K562 (cell line): ENCODE measurements at regions not wholly inside any gene's neighbourhood (a gene's known extent, or its start where the extent isn't known, plus 50 kb on each side); places are given as distances from the start of the nearest gene placed in this dataset.

Source experiments
- ATAC-seq: fragments of 200-7000 bp; cut with Tn5 transposase; 3 replicates; pipeline ENCODE4 v1.9.1; 2020; ENCODE audit warnings: moderate library complexity
- BruUV-seq: library from RNA; stranded (reverse); fragments of 400-500 nt; replicated peaks from 2 replicates; lab custom pipeline; 2021; lab: Mats Ljungman, UMichigan
- CTCF ChIA-PET: fragments of 300-600 bp; formaldehyde crosslinking; extraction: SDS; loops from one replicate; lab custom pipeline; 2021; ENCODE audit warnings: low intra/inter-chr PET ratio; lab: Yijun Ruan, JAX
- POLR2A ChIA-PET: fragments of 300-600, 350-650 bp; sonication (Branson Sonifier 250); formaldehyde crosslinking; extraction: SDS; loops from one replicate; lab custom pipeline; 2021; ENCODE audit warnings: antibody characterized with exemption, inconsistent platforms; lab: Yijun Ruan, JAX
- DNase-seq, 4 experiments: peaks; one replicate each; pipeline versions ENCODE4 v3.0.0 to v3.0.0-alpha.2; 2011 to 2018; ENCODE audit warnings: low spot score in 3 of 4, mixed read lengths in 3 of 4; ENCODE audit errors: extremely low read depth in 1 of 4
- FAIRE-seq: peaks from 2 replicates; lab custom pipeline; 2011; peaks lifted over from hg19 to GRCh38; lab: Jason Lieb, UNC
- H2AFZ ChIP-seq: 2 replicates; pipeline ENCODE4 v1.6.0; 2011; ENCODE audit warnings: low read depth, low read length, control low read depth, inconsistent platforms
- H3K27ac ChIP-seq: fragments of 200-600 bp; 3 replicates; pipeline ENCODE4 v1.8.0; 2011; ENCODE audit warnings: low read depth, mild to moderate bottlenecking, control low read depth, inconsistent platforms, low read length, moderate library complexity, mixed read lengths; ENCODE audit errors: extremely low read depth
- H3K27me3 ChIP-seq, 2 experiments: fragments of 300-600 bp in 1 of 2; 2 replicates in 1 of 2; 3 replicates in 1 of 2; pipeline versions ENCODE4 v1.6.0 to v1.8.0; 2011; ENCODE audit warnings: inconsistent platforms in 2 of 2, low read length in 2 of 2, mild to moderate bottlenecking in 1 of 2, mixed read lengths in 1 of 2, moderate library complexity in 1 of 2; ENCODE audit not compliant: control insufficient read depth in 2 of 2, insufficient read depth in 2 of 2
- H3K36me3 ChIP-seq: fragments of 300-600 bp; 3 replicates; pipeline ENCODE4 v1.8.0; 2011; ENCODE audit warnings: mild to moderate bottlenecking, low read length, inconsistent platforms; ENCODE audit not compliant: control insufficient read depth, insufficient read depth
- H3K4me1 ChIP-seq, 2 experiments: fragments of 200-600 bp in 1 of 2; replicated peaks in 1 of 2; 2 replicates in 1 of 2; 3 replicates in 1 of 2; pipeline versions ENCODE4 v1.5.1 to v1.8.0; 2011; ENCODE audit warnings: inconsistent platforms in 2 of 2, low read length in 2 of 2, mild to moderate bottlenecking in 1 of 2, mixed read lengths in 1 of 2, moderate library complexity in 1 of 2; ENCODE audit not compliant: control insufficient read depth in 2 of 2, insufficient read depth in 2 of 2
- H3K4me2 ChIP-seq: 2 replicates; pipeline ENCODE4 v1.6.1; 2011; ENCODE audit warnings: low read length, control low read depth, inconsistent platforms, mixed read lengths; ENCODE audit not compliant: insufficient read depth
- H3K4me3 ChIP-seq: fragments of 200-600 bp; sonication (generic), shearing (Covaris generic); 2 replicates; pipeline ENCODE4 v1.5.1; 2016; ENCODE audit warnings: control low read depth, inconsistent platforms
- H3K79me2 ChIP-seq: fragments of 200-600 bp; 3 replicates; pipeline ENCODE4 v1.8.0; 2011; ENCODE audit warnings: low read length, inconsistent platforms; ENCODE audit not compliant: control insufficient read depth, insufficient read depth
- H3K9ac ChIP-seq, 2 experiments: 2 replicates each; pipeline versions ENCODE4 v1.6.0 to v1.6.1; 2011; ENCODE audit warnings: low read depth in 2 of 2, low read length in 2 of 2, control low read depth in 1 of 2, inconsistent platforms in 1 of 2, mild to moderate bottlenecking in 1 of 2, mixed read lengths in 1 of 2; ENCODE audit not compliant: insufficient read depth in 1 of 2
- H3K9me1 ChIP-seq: one replicate; pipeline ENCODE4 v1.6.0; 2011; ENCODE audit warnings: inconsistent platforms, mild to moderate bottlenecking, low read length, moderate library complexity; ENCODE audit not compliant: control insufficient read depth, insufficient read depth
- H3K9me3 ChIP-seq: replicated peaks from 2 replicates; pipeline ENCODE4 v1.5.1; 2011; ENCODE audit warnings: low read depth, low read length, inconsistent platforms; ENCODE audit not compliant: control insufficient read depth, insufficient read depth
- H4K20me1 ChIP-seq: replicated peaks from 2 replicates; pipeline ENCODE4 v1.6.1; 2011; ENCODE audit warnings: low read length, inconsistent platforms, mixed read lengths; ENCODE audit not compliant: control insufficient read depth, insufficient read depth
- ATF7 ChIP-seq: fragments of 450-650 bp; IDR thresholded peaks from 2 replicates; pipeline ENCODE4 v1.7.1; 2014; ENCODE audit warnings: mild to moderate bottlenecking, moderate library complexity
- FUS ChIP-seq: fragments of 200-400 bp; formaldehyde crosslinking; optimal IDR thresholded peaks from 2 replicates; pipeline ENCODE3; 2017; ENCODE audit warnings: low read depth, low read length
- NELFE ChIP-seq: IDR thresholded peaks from 2 replicates; pipeline ENCODE4 v1.6.1; 2011; ENCODE audit warnings: mild to moderate bottlenecking; ENCODE audit not compliant: insufficient read depth, insufficient read length
- NR2F6 ChIP-seq: fragments of 450-650 bp; formaldehyde crosslinking; IDR thresholded peaks from 2 replicates; pipeline ENCODE4 v1.4.0; 2020; ENCODE audit warnings: mild to moderate bottlenecking
- SIN3A ChIP-seq, 2 experiments: fragments of 150-350 bp in 1 of 2; IDR thresholded peaks; 2 replicates each; pipeline ENCODE4 v1.6.1; 2011 to 2016; ENCODE audit warnings: borderline replicate concordance in 2 of 2, low read depth in 2 of 2, low read length in 2 of 2, mild to moderate bottlenecking in 2 of 2, moderate library complexity in 2 of 2; ENCODE audit not compliant: control insufficient read depth in 1 of 2
- ZNF12 ChIP-seq: sonication (generic); formaldehyde crosslinking; IDR thresholded peaks from 2 replicates; pipeline ENCODE4 v1.4.0; 2020; ENCODE audit warnings: mild to moderate bottlenecking, missing genetic modification reagents
- ZNF175 ChIP-seq: fragments of 200-800 bp; sonication (Bioruptor generic); IDR thresholded peaks from 2 replicates; pipeline ENCODE4 v1.6.1; 2016; ENCODE audit warnings: low read depth, mild to moderate bottlenecking, missing genetic modification characterization, missing compliant biosample characterization
- ZNF75A ChIP-seq: fragments of 450-650 bp; formaldehyde crosslinking; IDR thresholded peaks from 2 replicates; pipeline ENCODE4 v1.4.0; 2020; ENCODE audit warnings: mild to moderate bottlenecking
- WGBS: fragments of 100-300 bp; shearing (Covaris generic); methylation state at CpG from one replicate; pipeline ENCODE4 v1.1.6; 2016; ENCODE audit warnings: low coverage, mixed read lengths; ENCODE audit not compliant: insufficient coverage; ENCODE audit errors: missing lambda C conversion rate; 5-methylcytosine and 5-hydroxymethylcytosine counted together
- in situ Hi-C: fragments of 300-500 bp; cut with MboI; formaldehyde crosslinking; loops from 4 replicates; pipeline ENCODE4 v1.15.0; 2018; ENCODE audit warnings: inconsistent platforms, mixed read lengths
- intact Hi-C: fragments of 100-400 bp; cut with micrococcal nuclease; formaldehyde crosslinking; loops from 2 replicates; pipeline ENCODE4 v1.14.2; 2022
- TF ChIP-seq, protein P1 (sequence below): conservative IDR thresholded peaks from 2 replicates; pipeline ENCODE4 v1.6.1; 2011; ENCODE audit warnings: low read depth, mild to moderate bottlenecking, low read length; ENCODE audit not compliant: control insufficient read depth
- TF ChIP-seq, protein P2 (sequence below): sonication (generic); formaldehyde crosslinking; IDR thresholded peaks from 2 replicates; pipeline ENCODE4 v1.8.0; 2022; ENCODE audit warnings: mild to moderate bottlenecking, low read depth, missing genetic modification reagents
- TF ChIP-seq, protein P3 (sequence below): fragments of 450-650 bp; IDR thresholded peaks from 2 replicates; pipeline ENCODE4 v1.6.1; 2018; ENCODE audit warnings: mild to moderate bottlenecking, low read depth; ENCODE audit not compliant: partially characterized antibody

DNA sequence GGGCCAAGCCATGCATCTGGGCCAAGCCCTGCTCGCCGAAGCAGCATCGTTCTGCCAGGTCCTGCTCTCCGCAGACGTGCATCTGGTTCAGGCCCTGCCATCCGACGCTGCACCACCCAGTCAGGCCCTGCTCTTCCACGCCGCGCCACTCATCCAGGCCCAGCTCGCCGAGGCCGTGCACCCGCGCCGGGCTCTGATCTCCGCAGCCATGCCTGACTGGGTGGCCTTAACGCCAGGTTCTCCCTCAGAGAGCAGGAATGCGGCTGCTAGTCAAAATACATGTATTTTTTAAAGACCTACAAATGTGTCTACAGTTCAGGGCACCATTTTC, 891.1 kb upstream of the CTNND2 start:
- TF ChIP-seq NELFE (no peak), FUS (no peak), ZNF75A (CRISPR knock-in tag) (no peak), ATF7 (no peak), SIN3A (IDR thresholded peaks at IDR 0.05; ENCODE audit: borderline replicate concordance in 2 of 2, control insufficient read depth in 1 of 2, low read depth in 2 of 2, low read length in 2 of 2) (no peak), ZNF175 (no peak), NR2F6 (CRISPR knock-in tag) (no peak), ZNF12 (CRISPR knock-in tag) (no peak)
- TF ChIP-seq, protein P1, sequence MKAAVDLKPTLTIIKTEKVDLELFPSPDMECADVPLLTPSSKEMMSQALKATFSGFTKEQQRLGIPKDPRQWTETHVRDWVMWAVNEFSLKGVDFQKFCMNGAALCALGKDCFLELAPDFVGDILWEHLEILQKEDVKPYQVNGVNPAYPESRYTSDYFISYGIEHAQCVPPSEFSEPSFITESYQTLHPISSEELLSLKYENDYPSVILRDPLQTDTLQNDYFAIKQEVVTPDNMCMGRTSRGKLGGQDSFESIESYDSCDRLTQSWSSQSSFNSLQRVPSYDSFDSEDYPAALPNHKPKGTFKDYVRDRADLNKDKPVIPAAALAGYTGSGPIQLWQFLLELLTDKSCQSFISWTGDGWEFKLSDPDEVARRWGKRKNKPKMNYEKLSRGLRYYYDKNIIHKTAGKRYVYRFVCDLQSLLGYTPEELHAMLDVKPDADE: no peak
- TF ChIP-seq, protein P2, sequence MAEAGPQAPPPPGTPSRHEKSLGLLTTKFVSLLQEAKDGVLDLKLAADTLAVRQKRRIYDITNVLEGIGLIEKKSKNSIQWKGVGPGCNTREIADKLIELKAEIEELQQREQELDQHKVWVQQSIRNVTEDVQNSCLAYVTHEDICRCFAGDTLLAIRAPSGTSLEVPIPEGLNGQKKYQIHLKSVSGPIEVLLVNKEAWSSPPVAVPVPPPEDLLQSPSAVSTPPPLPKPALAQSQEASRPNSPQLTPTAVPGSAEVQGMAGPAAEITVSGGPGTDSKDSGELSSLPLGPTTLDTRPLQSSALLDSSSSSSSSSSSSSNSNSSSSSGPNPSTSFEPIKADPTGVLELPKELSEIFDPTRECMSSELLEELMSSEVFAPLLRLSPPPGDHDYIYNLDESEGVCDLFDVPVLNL (CRISPR knock-in tag): no peak
- TF ChIP-seq, protein P3, sequence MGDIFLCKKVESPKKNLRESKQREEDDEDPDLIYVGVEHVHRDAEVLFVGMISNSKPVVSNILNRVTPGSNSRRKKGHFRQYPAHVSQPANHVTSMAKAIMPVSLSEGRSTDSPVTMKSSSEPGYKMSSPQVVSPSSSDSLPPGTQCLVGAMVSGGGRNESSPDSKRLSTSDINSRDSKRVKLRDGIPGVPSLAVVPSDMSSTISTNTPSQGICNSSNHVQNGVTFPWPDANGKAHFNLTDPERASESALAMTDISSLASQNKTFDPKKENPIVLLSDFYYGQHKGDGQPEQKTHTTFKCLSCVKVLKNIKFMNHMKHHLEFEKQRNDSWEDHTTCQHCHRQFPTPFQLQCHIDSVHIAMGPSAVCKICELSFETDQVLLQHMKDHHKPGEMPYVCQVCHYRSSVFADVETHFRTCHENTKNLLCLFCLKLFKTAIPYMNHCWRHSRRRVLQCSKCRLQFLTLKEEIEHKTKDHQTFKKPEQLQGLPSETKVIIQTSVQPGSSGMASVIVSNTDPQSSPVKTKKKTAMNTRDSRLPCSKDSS: no peak
- no peak for FAIRE-seq
- no peak for DNase-seq
- H3K27me3 ChIP-seq: no peaks in the 10 kb centered on the region
- no peak overlapping the region for H3K9ac ChIP-seq
- intact Hi-C loops: no loop called here
- H4K20me1 ChIP-seq: no peaks in the 10 kb centered on the region
- ATAC-seq: no peak
- no peaks in the 10 kb centered on the region for H3K36me3 ChIP-seq
- no peak overlapping the region for H3K4me3 ChIP-seq
- WGBS: 61% methylated on average over 15 of the region's 19 CpGs
- no peak overlapping the region for H2AFZ ChIP-seq
- no peak overlapping the region for H3K27ac ChIP-seq
- H3K79me2 ChIP-seq: no peaks in the 10 kb centered on the region
- in situ Hi-C loops: no loop called here
- no TSS peak for BruUV-seq
- peaks cover 0 to 11% of the 10 kb centered on the region in 2 experiments; a peak in 1 of 5 replicates for H3K4me1 ChIP-seq
- POLR2A ChIA-PET: no interaction called here
- CTCF ChIA-PET: no interaction called here
- no peak overlapping the region for H3K4me2 ChIP-seq
- peaks cover 5% of the 10 kb centered on the region; the same call in 1 of the 2 replicates for H3K9me3 ChIP-seq
- no peaks in the 10 kb centered on the region for H3K9me1 ChIP-seq
